ENCODE measurements at regions not wholly inside any gene's neighbourhood (a gene's known extent, or its start where the extent isn't known, plus 50 kb on each side); places are given as distances from the start of the nearest gene placed in this dataset.

- TF ChIP-seq, protein P1, sequence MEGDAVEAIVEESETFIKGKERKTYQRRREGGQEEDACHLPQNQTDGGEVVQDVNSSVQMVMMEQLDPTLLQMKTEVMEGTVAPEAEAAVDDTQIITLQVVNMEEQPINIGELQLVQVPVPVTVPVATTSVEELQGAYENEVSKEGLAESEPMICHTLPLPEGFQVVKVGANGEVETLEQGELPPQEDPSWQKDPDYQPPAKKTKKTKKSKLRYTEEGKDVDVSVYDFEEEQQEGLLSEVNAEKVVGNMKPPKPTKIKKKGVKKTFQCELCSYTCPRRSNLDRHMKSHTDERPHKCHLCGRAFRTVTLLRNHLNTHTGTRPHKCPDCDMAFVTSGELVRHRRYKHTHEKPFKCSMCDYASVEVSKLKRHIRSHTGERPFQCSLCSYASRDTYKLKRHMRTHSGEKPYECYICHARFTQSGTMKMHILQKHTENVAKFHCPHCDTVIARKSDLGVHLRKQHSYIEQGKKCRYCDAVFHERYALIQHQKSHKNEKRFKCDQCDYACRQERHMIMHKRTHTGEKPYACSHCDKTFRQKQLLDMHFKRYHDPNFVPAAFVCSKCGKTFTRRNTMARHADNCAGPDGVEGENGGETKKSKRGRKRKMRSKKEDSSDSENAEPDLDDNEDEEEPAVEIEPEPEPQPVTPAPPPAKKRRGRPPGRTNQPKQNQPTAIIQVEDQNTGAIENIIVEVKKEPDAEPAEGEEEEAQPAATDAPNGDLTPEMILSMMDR (conservative IDR thresholded peaks at IDR 0.05; ENCODE audit: low read depth, low read length), result no peak
- no peak for DNase-seq (ENCODE audit: low read depth)
- H3K4me3 ChIP-seq (ENCODE audit: low read depth, low read length), result no peak overlapping the region
Observed at GRCh38 chr11:29707924-29708323, 308.9 kb downstream of the KCNA4 start.

DNA sequence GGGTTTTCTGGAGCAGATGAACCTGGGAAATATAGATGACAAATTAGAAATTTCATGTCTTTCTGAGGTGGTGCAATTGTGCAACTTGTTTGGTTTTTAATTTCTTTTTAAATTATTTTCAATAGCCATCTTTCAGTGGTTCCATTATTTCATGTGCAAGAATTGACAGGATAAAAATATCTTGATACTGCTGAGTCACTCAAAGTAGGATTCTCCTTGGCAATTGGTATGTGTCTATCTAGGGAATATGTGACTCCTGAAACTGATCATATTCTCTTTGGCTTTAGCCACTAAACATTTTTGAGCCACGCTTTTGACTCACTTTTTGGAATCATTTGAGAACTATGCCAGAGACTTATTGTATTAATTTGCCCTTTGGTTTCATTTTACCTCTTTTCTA lies 331.5 kb downstream of the KCNA4 start:
- DNase-seq (ENCODE audit: low read depth), result no peak
- H3K4me3 ChIP-seq (ENCODE audit: low read depth, low read length), result no peak overlapping the region
- TF ChIP-seq, protein P1 (conservative IDR thresholded peaks at IDR 0.05; ENCODE audit: low read depth, low read length), result no peak

DNA sequence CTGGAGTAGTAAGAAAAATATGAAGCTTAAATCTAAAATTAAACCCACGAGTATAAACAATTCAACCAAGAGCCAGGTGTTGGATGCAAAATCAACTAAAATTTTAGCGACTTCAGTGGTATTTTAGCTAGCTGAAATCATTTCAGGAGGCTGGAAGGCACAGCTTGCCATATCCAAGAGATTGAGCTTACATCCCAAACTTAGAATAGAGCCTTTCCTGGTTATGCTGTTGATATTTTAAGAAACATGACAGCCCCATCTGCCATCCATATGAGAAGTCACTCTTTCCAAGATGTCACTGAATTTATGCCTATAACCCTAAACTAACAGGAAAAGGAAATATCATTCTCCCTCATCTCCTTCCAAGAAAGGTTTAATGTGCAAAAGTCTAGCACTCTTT lies 334.0 kb downstream of the KCNA4 start:
- DNase-seq (ENCODE audit: low read depth), result no peak
- TF ChIP-seq, protein P1 (conservative IDR thresholded peaks at IDR 0.05; ENCODE audit: low read depth, low read length), result no peak
- no peak overlapping the region for H3K4me3 ChIP-seq (ENCODE audit: low read depth, low read length)

GRCh38 chr11:29679996-29680395 lies 336.8 kb downstream of the KCNA4 start:
- DNase-seq (ENCODE audit: low read depth), result no peak
- H3K4me3 ChIP-seq (ENCODE audit: low read depth, low read length), result no peak overlapping the region
- TF ChIP-seq, protein P1 (conservative IDR thresholded peaks at IDR 0.05; ENCODE audit: low read depth, low read length), result no peak

DNA sequence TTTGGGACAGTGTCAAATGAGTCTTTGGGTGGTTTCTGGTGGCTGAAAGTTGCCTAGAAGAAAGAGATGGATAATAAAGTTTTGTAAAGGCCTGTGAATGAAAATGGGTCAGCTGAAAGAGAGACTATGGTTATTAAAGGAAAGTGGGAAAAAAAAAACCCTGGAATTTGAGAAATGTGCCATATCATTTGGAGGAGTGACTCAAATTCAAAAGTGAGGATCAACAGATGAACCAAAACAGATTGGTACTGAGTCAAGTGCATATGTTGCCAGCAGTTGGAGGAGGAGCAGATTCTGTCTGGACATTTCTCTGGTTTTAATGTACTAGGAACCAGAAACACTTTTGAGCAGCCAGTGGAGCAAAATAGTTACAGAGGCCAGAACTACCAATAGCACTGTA lies 339.8 kb downstream of the KCNA4 start:
- no peak overlapping the region for H3K4me3 ChIP-seq (ENCODE audit: low read depth, low read length)
- no peak for DNase-seq (ENCODE audit: low read depth)
- TF ChIP-seq, protein P1 (conservative IDR thresholded peaks at IDR 0.05; ENCODE audit: low read depth, low read length), result no peak

- TF ChIP-seq, protein P1 (conservative IDR thresholded peaks at IDR 0.05; ENCODE audit: low read depth, low read length), result no peak
- no peak for DNase-seq (ENCODE audit: low read depth)
- no peak overlapping the region for H3K4me3 ChIP-seq (ENCODE audit: low read depth, low read length)
Observed at GRCh38 chr11:29669310-29669709, 347.5 kb downstream of the KCNA4 start.

- TF ChIP-seq, protein P1 (conservative IDR thresholded peaks at IDR 0.05; ENCODE audit: low read depth, low read length), result no peak
- DNase-seq (ENCODE audit: low read depth), result no peak
Observed at GRCh38 chr11:29657709-29658108, 359.1 kb downstream of the KCNA4 start.

More at GRCh38 chr11:29657709-29658108, 359.1 kb downstream of the KCNA4 start:
- no peak overlapping the region for H3K4me3 ChIP-seq (ENCODE audit: low read depth, low read length)

Measured in choroid plexus epithelial cell (primary cell).